Kidney (tissue), 13 donors: ENCODE measurements at regions not wholly inside any gene's neighbourhood (a gene's known extent, or its start where the extent isn't known, plus 50 kb on each side); places are given as distances from the start of the nearest gene placed in this dataset.
"Not testable (repeated sequence)": the region's sequence is repeated elsewhere in the genome, so short reads cannot be mapped to it uniquely, and the experiment has no call there.

ENCODE experiments used
- DNase-seq, 5 donors: peaks; one replicate each; pipeline ENCODE4 v3.0.0-alpha.2; 2013 to 2020
- FAIRE-seq: peaks from 2 replicates; lab custom pipeline; 2012; peaks lifted over from hg19 to GRCh38; lab: Jason Lieb, UNC
- H3K27ac ChIP-seq, 2 donors: one replicate each; pipeline ENCODE4 v1.7.0; 2013; ENCODE audit warnings: low read depth in 2 of 2, low read length in 2 of 2, inconsistent platforms in 1 of 2
- H3K27me3 ChIP-seq: one replicate; pipeline ENCODE4 v1.7.1; 2013; ENCODE audit warnings: low read length, inconsistent platforms; ENCODE audit not compliant: control insufficient read depth, insufficient read depth
- H3K36me3 ChIP-seq, 3 donors: one replicate each; pipeline versions ENCODE4 v1.7.0 to v1.7.1; 2013; ENCODE audit warnings: low read length in 3 of 3, control low read depth in 1 of 3, inconsistent platforms in 1 of 3; ENCODE audit not compliant: insufficient read depth in 3 of 3, control insufficient read depth in 2 of 3
- H3K4me1 ChIP-seq, 3 donors: one replicate each; pipeline versions ENCODE4 v1.7.0 to v1.7.1; 2013; ENCODE audit warnings: low read length in 3 of 3, inconsistent platforms in 1 of 3, low read depth in 1 of 3; ENCODE audit not compliant: control insufficient read depth in 2 of 3, insufficient read depth in 2 of 3
- H3K4me3 ChIP-seq, 3 donors: one replicate each; pipeline versions ENCODE4 v1.7.0 to v1.8.1; 2013; ENCODE audit warnings: low read length in 3 of 3, control low read depth in 1 of 3, inconsistent platforms in 1 of 3
- H3K9ac ChIP-seq, 3 donors: one replicate each; pipeline versions ENCODE4 v1.7.0 to v1.7.1; 2013; ENCODE audit warnings: low read length in 3 of 3, control low read depth in 1 of 3, inconsistent platforms in 1 of 3
- H3K9me3 ChIP-seq, 3 donors: one replicate each; pipeline versions ENCODE4 v1.7.0 to v1.7.1; 2013; ENCODE audit warnings: low read length in 3 of 3, control low read depth in 1 of 3, inconsistent platforms in 1 of 3; ENCODE audit not compliant: control insufficient read depth in 2 of 3, insufficient read depth in 1 of 3
- CTCF ChIP-seq: IDR thresholded peaks from 3 replicates; pipeline ENCODE4 v1.5.1; 2012; ENCODE audit warnings: mild to moderate bottlenecking, moderate library complexity, borderline replicate concordance; ENCODE audit not compliant: insufficient read depth; ENCODE audit errors: extremely low read depth
- intact Hi-C: fragments of 100-400 bp; cut with DNase I; formaldehyde crosslinking; loops from one replicate; pipeline ENCODE4 v1.11.1; 2022
- donor health status: control.
- donor health status: control.
- donor health status: control.
- donor health status: control.
- donor health status: control.
- donor health status: DM: yes; HTN: yes; CAD: no.
- donor health status: Normal renal cell carcinoma (clear cell type).

DNA sequence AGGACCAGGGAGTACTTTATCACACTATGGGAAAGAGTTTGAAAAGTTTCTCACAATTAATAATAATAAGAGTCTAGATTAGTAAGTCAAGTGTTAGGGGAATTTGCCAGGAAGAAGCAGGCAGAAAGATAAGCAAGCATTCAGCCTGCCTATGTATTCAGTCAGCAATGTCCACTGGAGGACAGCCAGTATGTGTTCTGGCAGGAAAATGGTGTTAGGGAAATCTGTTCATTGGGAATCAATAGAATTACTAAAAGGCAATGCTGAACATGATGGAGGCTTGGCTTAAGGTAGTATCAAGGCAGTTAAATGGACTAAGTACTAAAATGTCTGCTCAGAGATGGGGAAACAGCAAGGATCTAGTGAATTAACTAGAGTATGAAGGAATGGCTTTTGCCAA, 221.2 kb downstream of the PPP4R3C start:
- no peak overlapping the region for H3K9ac ChIP-seq
- no peak overlapping the region for H3K27ac ChIP-seq
- FAIRE-seq (no peak), DNase-seq (no peak)
- intact Hi-C loops, result no loop called here
- no peaks in the 10 kb centered on the region for H3K4me1 ChIP-seq
- TF ChIP-seq CTCF, result no peak
- no peaks in the 10 kb centered on the region for H3K27me3 ChIP-seq
- H3K9me3 ChIP-seq, result no peaks in the 10 kb centered on the region
- H3K4me3 ChIP-seq, result no peak overlapping the region
- H3K36me3 ChIP-seq, result no peaks in the 10 kb centered on the region

- H3K27ac ChIP-seq, H3K36me3 ChIP-seq, H3K9ac ChIP-seq, H3K27me3 ChIP-seq, H3K4me3 ChIP-seq, H3K4me1 ChIP-seq, intact Hi-C loops, H3K9me3 ChIP-seq, DNase-seq, FAIRE-seq: not testable (repeated sequence)
Measured at GRCh38 chrX:27240042-27240441, 223.1 kb downstream of the PPP4R3C start.

DNA sequence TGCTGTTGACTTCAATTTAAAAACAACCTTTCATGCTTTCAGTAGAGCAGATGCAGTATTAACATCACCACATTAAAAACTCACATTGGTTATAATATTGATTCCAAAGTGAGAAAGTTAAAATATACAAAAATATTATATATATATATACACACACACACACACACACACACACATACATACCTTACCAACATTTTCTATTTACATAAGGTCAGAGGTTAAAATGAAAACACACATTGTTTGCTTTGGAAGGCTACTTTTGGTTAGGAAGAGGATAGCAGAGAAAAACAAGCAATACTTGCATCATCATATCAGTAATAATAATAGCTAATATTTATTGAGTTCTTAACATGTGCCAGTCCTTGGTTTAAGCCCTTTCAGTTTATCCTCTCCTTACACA, 226.5 kb downstream of the PPP4R3C start:
- intact Hi-C loops, result no loop called here
- Histone ChIP-seq H3K27ac (no peak overlapping the region), H3K4me1 (no peaks in the 10 kb centered on the region), H3K9ac (no peak overlapping the region), H3K36me3 (no peaks in the 10 kb centered on the region), H3K9me3 (no peaks in the 10 kb centered on the region), H3K4me3 (no peak overlapping the region), H3K27me3 (no peaks in the 10 kb centered on the region)
- FAIRE-seq (no peak), DNase-seq (no peak)
- no peak for TF ChIP-seq CTCF

DNA sequence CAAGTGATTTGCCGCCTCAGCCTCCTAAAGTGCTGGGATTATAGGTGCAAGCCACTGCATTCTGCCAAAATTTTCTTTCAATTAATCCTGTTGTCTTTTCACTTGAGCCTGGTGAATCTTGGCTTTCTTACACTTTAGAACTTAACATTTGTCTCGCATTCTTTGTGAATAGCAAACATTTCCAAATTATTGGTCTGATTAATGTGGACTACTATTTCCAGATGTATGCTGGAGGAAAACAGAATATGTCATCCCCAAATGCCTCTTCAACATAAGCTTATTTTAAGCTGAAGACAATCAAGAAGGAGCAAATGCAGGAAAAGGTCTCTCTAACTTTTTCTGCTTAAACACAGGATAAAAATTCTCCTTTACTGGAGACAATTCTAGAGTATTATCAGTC, 233.4 kb downstream of the PPP4R3C start:
- no peak overlapping the region for H3K9ac ChIP-seq
- no peak for FAIRE-seq
- DNase-seq, result no peak
- H3K4me3 ChIP-seq, result no peak overlapping the region
- no peaks in the 10 kb centered on the region for H3K4me1 ChIP-seq
- no peaks in the 10 kb centered on the region for H3K27me3 ChIP-seq
- no peaks in the 10 kb centered on the region for H3K36me3 ChIP-seq
- no peak for TF ChIP-seq CTCF
- intact Hi-C loops, result no loop called here
- no peaks in the 10 kb centered on the region for H3K9me3 ChIP-seq
- H3K27ac ChIP-seq, result no peak overlapping the region
